Mesodermal cell (in vitro differentiated cells): ENCODE measurements at regions not wholly inside any gene's neighbourhood (a gene's known extent, or its start where the extent isn't known, plus 50 kb on each side); places are given as distances from the start of the nearest gene placed in this dataset.
A peak's percentile ranks its signal among the peaks of the same experiment; 100 is the strongest.

ENCODE experiments used
- H3K27ac ChIP-seq: 2 replicates; pipeline ENCODE4 v1.7.0; 2013; ENCODE audit warnings: mild to moderate bottlenecking, low read depth, low read length, moderate library complexity; ENCODE audit not compliant: severe bottlenecking
- H3K36me3 ChIP-seq: 2 replicates; pipeline ENCODE4 v1.7.1; 2013; ENCODE audit warnings: mild to moderate bottlenecking, low read length, moderate library complexity; ENCODE audit not compliant: control insufficient read depth, insufficient read depth
- H3K4me1 ChIP-seq: one replicate; pipeline ENCODE4 v1.7.1; 2013; ENCODE audit warnings: mild to moderate bottlenecking, low read length; ENCODE audit not compliant: insufficient read depth, control insufficient read depth, poor library complexity, severe bottlenecking
- H3K4me3 ChIP-seq: 2 replicates; pipeline ENCODE4 v1.7.0; 2013; ENCODE audit warnings: low read length, control low read depth, mild to moderate bottlenecking; ENCODE audit not compliant: insufficient read depth, poor library complexity, severe bottlenecking; ENCODE audit errors: extremely low read depth
- H3K9me3 ChIP-seq: 2 replicates; pipeline ENCODE4 v1.7.1; 2013; ENCODE audit warnings: mild to moderate bottlenecking, low read length, moderate library complexity; ENCODE audit not compliant: control insufficient read depth
- WGBS, 2 experiments: methylation state at CpG; one replicate each; pipeline ENCODE4 v1.1.5; 2013; ENCODE audit warnings: missing lambda C conversion rate in 2 of 2; ENCODE audit not compliant: insufficient coverage in 2 of 2; 5-methylcytosine and 5-hydroxymethylcytosine counted together

GRCh38 chr2:236705295-236706105, 135.9 kb downstream of the ACKR3 start:
- Histone ChIP-seq H3K4me3 (no peak overlapping the region), H3K4me1 (no peaks in the 10 kb centered on the region), H3K27ac (no peak overlapping the region), H3K9me3 (no peaks in the 10 kb centered on the region), H3K36me3 (no peaks in the 10 kb centered on the region)
- WGBS, 2 experiments: 76 to 93% methylated on average over 3 to 10 of the region's 12 CpGs

DNA sequence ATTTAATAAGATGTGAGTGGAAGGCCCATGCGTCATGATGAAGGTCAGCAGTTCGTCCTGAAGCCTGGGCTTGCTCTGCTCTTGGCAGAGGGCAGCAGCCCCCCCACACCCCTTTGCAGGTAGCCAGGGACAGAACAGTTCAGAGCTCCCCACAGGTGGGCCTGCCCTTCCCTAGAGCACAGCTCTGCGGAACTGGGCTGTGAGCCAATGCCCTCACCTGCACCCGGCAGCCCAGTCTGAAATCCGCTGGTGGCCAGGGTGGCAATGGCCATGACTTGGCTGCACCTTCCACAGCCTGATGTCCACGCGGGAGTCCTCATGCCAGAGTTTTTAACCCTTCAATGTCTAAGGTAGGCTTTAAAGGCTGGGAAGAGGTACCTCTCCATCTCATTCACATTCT, 136.7 kb downstream of the ACKR3 start:
- 83 to 94% methylated on average over 6 to 7 of the region's 7 CpGs for WGBS, 2 experiments
- H3K9me3 ChIP-seq: no peaks in the 10 kb centered on the region
- no peaks in the 10 kb centered on the region for H3K4me1 ChIP-seq

GRCh38 chr2:236706803-236707202, 137.2 kb downstream of the ACKR3 start:
- no peaks in the 10 kb centered on the region for H3K4me1 ChIP-seq
- no peak overlapping the region for H3K27ac ChIP-seq
- H3K4me3 ChIP-seq: no peak overlapping the region
- no peaks in the 10 kb centered on the region for H3K9me3 ChIP-seq
- H3K36me3 ChIP-seq: no peaks in the 10 kb centered on the region

More for the DNA sequence above, 136.7 kb downstream of the ACKR3 start:
- Histone ChIP-seq H3K36me3 (no peaks in the 10 kb centered on the region), H3K4me3 (no peak overlapping the region), H3K27ac (no peak overlapping the region)

- Histone ChIP-seq H3K9me3 (no peaks in the 10 kb centered on the region), H3K4me3 (no peak overlapping the region), H3K4me1 (peaks cover 19% of the 10 kb centered on the region), H3K27ac (no peak overlapping the region), H3K36me3 (no peaks in the 10 kb centered on the region)
- WGBS, 2 experiments: 79 to 100% methylated on average over 1 to 2 of the region's 2 CpGs
Measured at GRCh38 chr2:236711440-236711839, 141.8 kb downstream of the ACKR3 start.

- Histone ChIP-seq H3K4me1 (peaks cover 19% of the 10 kb centered on the region), H3K36me3 (no peaks in the 10 kb centered on the region), H3K27ac (no peak overlapping the region), H3K4me3 (no peak overlapping the region), H3K9me3 (no peaks in the 10 kb centered on the region)
- WGBS, 2 experiments: no CpG with 5 or more reads among the region's 1 CpG
Measured at GRCh38 chr2:236712304-236712703, 142.7 kb downstream of the ACKR3 start.

DNA sequence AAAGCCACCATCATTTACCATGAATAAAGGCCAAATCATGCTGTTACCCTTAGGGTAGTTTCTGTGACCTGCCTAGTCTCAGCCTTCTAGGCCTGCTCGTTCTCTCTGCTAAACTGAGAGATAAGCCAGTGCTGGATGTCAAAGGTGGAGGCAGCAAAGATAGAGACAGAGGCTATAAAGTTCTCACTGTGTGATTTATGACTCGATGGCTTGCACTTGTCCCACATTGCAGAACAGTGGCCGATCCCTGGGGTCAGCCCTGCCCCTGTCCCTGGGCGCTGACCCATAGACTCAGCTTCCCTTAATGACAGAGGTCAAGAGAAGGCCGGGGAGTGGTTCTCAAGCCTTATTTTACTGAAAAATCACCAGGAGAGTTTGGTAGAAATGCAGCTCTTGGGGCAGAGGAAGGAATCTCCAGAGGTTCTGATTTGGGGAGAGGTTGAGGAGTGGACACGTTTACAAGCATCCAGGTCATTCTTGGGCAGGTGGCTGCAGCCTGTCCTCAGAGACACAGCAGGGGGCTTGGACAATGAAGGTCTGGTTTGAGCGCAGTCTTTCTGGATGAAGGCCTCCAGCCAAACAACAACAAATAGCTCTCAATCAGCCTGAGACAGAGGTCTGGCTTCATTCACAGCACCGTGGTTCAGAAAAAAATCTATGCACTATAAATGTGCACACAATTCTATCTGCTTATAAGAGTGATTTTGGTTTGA, 143.5 kb downstream of the ACKR3 start:
- Histone ChIP-seq H3K36me3 (no peaks in the 10 kb centered on the region), H3K9me3 (no peaks in the 10 kb centered on the region), H3K4me3 (no peak overlapping the region), H3K4me1 (peaks cover 21% of the 10 kb centered on the region), H3K27ac (peak overlapping the region; percentile 66)
- WGBS, 2 experiments: 82 to 91% methylated on average over 6 to 7 of the region's 8 CpGs

GRCh38 chr2:236714080-236714479, 144.5 kb downstream of the ACKR3 start:
- peaks cover 24% of the 10 kb centered on the region for H3K4me1 ChIP-seq
- peak overlapping the region; percentile 13 for H3K27ac ChIP-seq
- WGBS, 2 experiments: 81 to 82% methylated on average over 2 to 3 of the region's 5 CpGs
- no peak overlapping the region for H3K4me3 ChIP-seq
- H3K36me3 ChIP-seq: no peaks in the 10 kb centered on the region
- H3K9me3 ChIP-seq: no peaks in the 10 kb centered on the region

DNA sequence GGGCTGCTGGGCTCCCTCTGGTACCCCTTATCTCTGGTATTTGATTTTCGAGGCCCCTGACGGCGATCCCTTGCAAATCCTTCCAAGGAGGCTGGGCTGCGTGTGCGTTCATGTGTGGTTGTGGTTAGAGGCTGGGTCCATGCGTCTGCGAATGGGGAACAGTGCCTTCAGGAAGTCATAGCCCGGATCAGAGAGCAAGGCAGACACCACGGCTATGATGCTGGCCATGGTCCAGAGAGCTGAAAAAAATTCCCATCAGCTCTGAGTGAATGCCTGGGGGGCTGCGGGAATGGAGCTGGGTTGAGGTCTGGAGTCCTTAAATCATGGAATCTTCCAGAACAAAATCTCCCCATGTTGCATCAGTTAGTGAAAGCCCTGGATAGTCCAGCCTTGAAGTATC, 145.5 kb downstream of the ACKR3 start:
- Histone ChIP-seq H3K27ac (no peak overlapping the region), H3K4me1 (peaks cover 24% of the 10 kb centered on the region), H3K4me3 (no peak overlapping the region), H3K9me3 (no peaks in the 10 kb centered on the region), H3K36me3 (no peaks in the 10 kb centered on the region)
- 92 to 95% methylated on average over 9 to 10 of the region's 10 CpGs for WGBS, 2 experiments

DNA sequence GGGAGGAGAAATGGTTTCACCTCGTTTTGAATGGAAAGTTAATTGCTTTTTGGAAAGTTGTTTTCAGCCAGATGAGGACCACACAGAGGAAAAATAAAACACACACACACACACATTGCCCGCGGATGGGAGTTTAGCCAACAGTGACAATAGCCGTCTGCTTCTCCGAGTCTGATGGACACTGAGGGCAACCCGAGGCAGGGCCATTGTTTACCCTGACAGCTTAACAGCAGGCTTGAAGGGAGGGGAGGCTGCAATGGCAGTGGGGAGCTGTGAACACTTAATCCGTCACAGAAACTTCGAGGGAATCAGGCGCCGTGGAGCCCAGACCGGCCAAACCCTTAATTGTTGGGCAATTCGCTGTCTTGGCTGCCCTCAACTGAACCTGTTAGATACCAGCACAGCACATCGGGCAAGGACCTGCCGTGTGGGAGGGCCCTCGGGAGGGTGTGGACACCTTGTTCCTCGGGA, 145.9 kb downstream of the ACKR3 start:
- Histone ChIP-seq H3K36me3 (no peaks in the 10 kb centered on the region), H3K27ac (no peak overlapping the region), H3K4me1 (peaks cover 24% of the 10 kb centered on the region), H3K9me3 (no peaks in the 10 kb centered on the region), H3K4me3 (no peak overlapping the region)
- WGBS, 2 experiments: 65 to 77% methylated on average over 11 to 12 of the region's 16 CpGs

DNA sequence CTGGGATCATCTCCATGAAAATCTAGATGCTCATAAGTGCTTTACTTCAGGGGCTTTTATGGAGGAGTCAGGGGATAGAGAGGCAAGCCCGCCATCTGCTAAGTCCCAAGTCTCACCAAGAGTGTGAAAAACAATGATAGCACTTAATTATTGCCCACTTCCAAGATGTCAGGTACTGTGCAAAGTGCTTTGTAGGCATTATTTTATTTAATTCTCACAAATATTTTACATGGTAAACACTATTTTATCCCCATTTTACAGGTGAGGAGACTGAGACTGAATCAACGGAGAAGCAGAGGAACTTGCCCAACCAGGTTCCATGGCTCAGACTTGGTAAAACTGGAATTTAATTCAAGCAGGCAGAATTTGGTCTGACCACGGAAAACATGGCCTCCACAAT, 147.5 kb downstream of the ACKR3 start:
- H3K27ac ChIP-seq: no peak overlapping the region
- H3K4me1 ChIP-seq: peaks cover 24% of the 10 kb centered on the region
- no peak overlapping the region for H3K4me3 ChIP-seq
- H3K36me3 ChIP-seq: no peaks in the 10 kb centered on the region
- 83 to 100% methylated on average over 1 of the region's 3 CpGs for WGBS, 2 experiments
- H3K9me3 ChIP-seq: no peaks in the 10 kb centered on the region

GRCh38 chr2:236717729-236718128, 148.1 kb downstream of the ACKR3 start:
- WGBS, 2 experiments: no CpG with 5 or more reads among the region's 6 CpGs
- Histone ChIP-seq H3K36me3 (no peaks in the 10 kb centered on the region), H3K4me3 (no peak overlapping the region), H3K4me1 (peaks cover 24% of the 10 kb centered on the region), H3K27ac (no peak overlapping the region), H3K9me3 (no peaks in the 10 kb centered on the region)
